SK-N-SH (cell line): ENCODE measurements at regions not wholly inside any gene's neighbourhood (a gene's known extent, or its start where the extent isn't known, plus 50 kb on each side); places are given as distances from the start of the nearest gene placed in this dataset.

Experiments used
- CTCF ChIA-PET: fragments of 300-600, 350-600 bp; formaldehyde crosslinking; extraction: SDS; loops from one replicate; lab custom pipeline; 2021; lab: Yijun Ruan, JAX
- POLR2A ChIA-PET: fragments of 350-600 bp; sonication (Branson Sonifier 250); formaldehyde crosslinking; extraction: SDS; loops from one replicate; lab custom pipeline; 2020; ENCODE audit warnings: antibody characterized with exemption, inconsistent platforms; lab: Yijun Ruan, JAX
- DNase-seq: peaks from one replicate; pipeline ENCODE4 v3.0.0; 2012
- H2AFZ ChIP-seq: fragments of 200-600 bp; sonication (generic); 2 replicates; pipeline ENCODE4 v1.8.1; 2016; ENCODE audit warnings: antibody characterized with exemption, mild to moderate bottlenecking, low read depth
- H3F3A ChIP-seq: fragments of 200-600 bp; sonication (generic); replicated peaks from 2 replicates; pipeline ENCODE3; 2016; ENCODE audit warnings: antibody characterized with exemption, mild to moderate bottlenecking; ENCODE audit not compliant: insufficient read depth
- H3K27ac ChIP-seq, 2 experiments: fragments of 200-500 bp in 1 of 2; fragments of 200-600 bp in 1 of 2; sonication (Bioruptor generic) in 1 of 2; sonication (generic), shearing (Covaris generic) in 1 of 2; 2 replicates each; pipeline versions ENCODE4 v1.5.1 to v1.6.1; 2014 to 2016; ENCODE audit warnings: low read depth in 2 of 2, inconsistent platforms in 1 of 2, low read length in 1 of 2, mild to moderate bottlenecking in 1 of 2, mixed read lengths in 1 of 2
- H3K27me3 ChIP-seq: fragments of 200-600 bp; sonication (generic), shearing (Covaris generic); 2 replicates; pipeline ENCODE4 v1.6.1; 2016; ENCODE audit warnings: mixed run types; ENCODE audit not compliant: insufficient read depth
- H3K36me3 ChIP-seq, 2 experiments: fragments of 200-500 bp in 1 of 2; fragments of 200-600 bp in 1 of 2; sonication (Bioruptor generic) in 1 of 2; sonication (generic) in 1 of 2; replicated peaks in 1 of 2; 2 replicates each; pipeline versions ENCODE3 to v1.5.1; 2014 to 2016; ENCODE audit warnings: low read length in 1 of 2, mild to moderate bottlenecking in 1 of 2; ENCODE audit not compliant: insufficient read depth in 2 of 2, control insufficient read depth in 1 of 2
- H3K4me1 ChIP-seq, 2 experiments: fragments of 200-500 bp in 1 of 2; fragments of 200-600 bp in 1 of 2; sonication (Bioruptor generic) in 1 of 2; sonication (generic), shearing (Covaris generic) in 1 of 2; 2 replicates each; pipeline versions ENCODE4 v1.5.1 to v1.6.1; 2014 to 2016; ENCODE audit warnings: low read depth in 1 of 2, low read length in 1 of 2, mixed run types in 1 of 2; ENCODE audit not compliant: insufficient read depth in 2 of 2, control insufficient read depth in 1 of 2
- H3K4me2 ChIP-seq: fragments of 200-600 bp; sonication (generic), shearing (Covaris generic); 2 replicates; pipeline ENCODE4 v1.6.1; 2017; ENCODE audit warnings: mixed run types
- H3K4me3 ChIP-seq, 2 experiments: fragments of 200-500 bp in 1 of 2; fragments of 200-600 bp in 1 of 2; sonication (Bioruptor generic) in 1 of 2; sonication (generic), shearing (Covaris generic) in 1 of 2; 2 replicates each; pipeline versions ENCODE4 v1.5.1 to v1.8.1; 2014 to 2016; ENCODE audit warnings: low read depth in 2 of 2, inconsistent platforms in 1 of 2, low read length in 1 of 2, mild to moderate bottlenecking in 1 of 2, mixed read lengths in 1 of 2, moderate library complexity in 1 of 2
- H3K79me2 ChIP-seq: fragments of 200-600 bp; sonication (generic); 2 replicates; pipeline ENCODE4 v1.8.1; 2017; ENCODE audit warnings: mild to moderate bottlenecking; ENCODE audit not compliant: insufficient read depth
- H3K9ac ChIP-seq: fragments of 200-600 bp; sonication (generic); 2 replicates; pipeline ENCODE4 v1.6.1; 2017; ENCODE audit warnings: mixed run types
- H3K9me2 ChIP-seq: fragments of 200-600 bp; sonication (generic); 2 replicates; pipeline ENCODE4 v1.6.1; 2017; ENCODE audit warnings: mixed run types
- H3K9me3 ChIP-seq: fragments of 200-600 bp; sonication (generic); 2 replicates; pipeline ENCODE4 v1.6.1; 2017; ENCODE audit warnings: mixed run types, mild to moderate bottlenecking, moderate library complexity
- H4K20me1 ChIP-seq: fragments of 200-600 bp; sonication (generic); 2 replicates; pipeline ENCODE4 v1.6.1; 2017; ENCODE audit warnings: mild to moderate bottlenecking, mixed run types; ENCODE audit not compliant: insufficient read depth
- FOSL2 ChIP-seq: IDR thresholded peaks from 2 replicates; pipeline ENCODE4 v1.4.0; 2012; ENCODE audit warnings: low read depth, mild to moderate bottlenecking, moderate library complexity, borderline replicate concordance
- FOXJ3 ChIP-seq: sonication (generic); formaldehyde crosslinking; IDR thresholded peaks from 2 replicates; pipeline ENCODE4 v1.5.1; 2020; ENCODE audit warnings: mild to moderate bottlenecking, missing genetic modification reagents
- GABPA ChIP-seq: IDR thresholded peaks from 2 replicates; pipeline ENCODE4 v1.4.0; 2012; ENCODE audit warnings: low read depth, mild to moderate bottlenecking
- NFIC ChIP-seq: IDR thresholded peaks from 2 replicates; pipeline ENCODE4 v1.4.0; 2012; ENCODE audit warnings: borderline replicate concordance
- NRF1 ChIP-seq: IDR thresholded peaks from 2 replicates; pipeline ENCODE4 v1.6.1; 2012; ENCODE audit warnings: low read depth, mild to moderate bottlenecking, low read length
- REST ChIP-seq: IDR thresholded peaks from 2 replicates; pipeline ENCODE4 v1.6.1; 2012; ENCODE audit warnings: mild to moderate bottlenecking, low read depth, low read length, moderate library complexity
- SIN3A ChIP-seq: IDR thresholded peaks from 2 replicates; pipeline ENCODE4 v1.6.1; 2012; ENCODE audit warnings: low read depth, mild to moderate bottlenecking, low read length, moderate library complexity, borderline replicate concordance
- WGBS: methylation state at CpG from one replicate; pipeline ENCODE4 v1.1.6; 2017; ENCODE audit warnings: low lambda C conversion rate; 5-methylcytosine and 5-hydroxymethylcytosine counted together

DNA sequence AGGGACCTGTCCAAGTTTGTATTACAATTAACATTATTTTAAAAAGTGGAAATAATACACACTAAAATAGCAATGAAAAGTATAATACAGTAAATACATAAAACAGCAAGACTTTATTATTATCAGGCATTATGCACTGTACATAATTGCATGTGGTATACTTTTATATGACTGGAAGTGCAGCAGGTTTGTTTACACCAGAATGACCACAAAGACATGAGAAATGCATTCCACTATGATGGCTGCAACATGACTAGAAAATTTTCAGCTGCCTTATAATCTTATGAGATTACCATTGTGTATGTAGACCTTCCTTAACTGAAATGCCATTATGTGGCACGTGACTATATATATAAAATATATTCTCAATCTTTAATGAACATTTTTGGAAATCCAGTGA, 1699.6 kb downstream of the KCNT2 start:
- CTCF ChIA-PET, result no interaction called here
- no peak overlapping the region for H3K27ac ChIP-seq
- no peak overlapping the region for H3K4me3 ChIP-seq
- no peak overlapping the region for H3K4me2 ChIP-seq
- no peaks in the 10 kb centered on the region; a peak in 1 of 4 replicates for H3K4me1 ChIP-seq
- H4K20me1 ChIP-seq, result no peaks in the 10 kb centered on the region
- no peak overlapping the region for H2AFZ ChIP-seq
- POLR2A ChIA-PET, result no interaction called here
- no peaks in the 10 kb centered on the region for H3K27me3 ChIP-seq
- WGBS, result 8% methylated on average over 1 of the region's 1 CpG
- TF ChIP-seq FOXJ3 (CRISPR knock-in tag) (no peak), NFIC (no peak), GABPA (no peak)
- TF ChIP-seq, all 33 proteins: peak for 0
- Histone ChIP-seq H3K79me2 (no peaks in the 10 kb centered on the region), H3F3A (no peaks in the 10 kb centered on the region), H3K9me2 (no peaks in the 10 kb centered on the region), H3K9ac (no peak overlapping the region), H3K36me3 (no peaks in the 10 kb centered on the region), H3K9me3 (no peaks in the 10 kb centered on the region; the same call in 1 of the 2 replicates)
- no peak for DNase-seq

DNA sequence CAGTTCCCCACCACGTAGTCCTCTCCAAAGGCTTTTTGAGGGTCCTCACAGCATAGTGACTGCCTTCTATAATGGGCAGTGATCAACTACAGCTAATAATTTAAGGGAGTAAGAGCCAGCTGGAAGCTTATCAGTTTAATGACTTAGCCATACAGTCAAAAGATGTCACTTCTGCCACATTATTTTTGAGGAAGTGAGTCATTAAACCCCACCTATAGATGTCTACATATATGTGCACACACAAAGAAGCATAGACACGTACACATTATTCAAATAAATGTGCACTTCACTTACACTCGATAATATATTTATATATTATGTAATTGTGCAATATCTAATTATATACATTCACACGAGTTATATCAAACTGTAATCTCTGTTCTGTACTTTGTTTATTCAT, 1704.7 kb downstream of the KCNT2 start:
- Histone ChIP-seq H3K79me2 (no peaks in the 10 kb centered on the region), H4K20me1 (no peaks in the 10 kb centered on the region), H3K27ac (no peak overlapping the region), H3K4me3 (no peak overlapping the region), H3K36me3 (no peaks in the 10 kb centered on the region), H3K4me2 (no peak overlapping the region), H3F3A (peaks cover 3% of the 10 kb centered on the region), H3K4me1 (no peaks in the 10 kb centered on the region), H2AFZ (no peak overlapping the region), H3K9ac (no peak overlapping the region), H3K9me2 (no peaks in the 10 kb centered on the region), H3K9me3 (no peaks in the 10 kb centered on the region; the same call in 1 of the 2 replicates), H3K27me3 (no peaks in the 10 kb centered on the region)
- DNase-seq, result no peak
- ChIA-PET CTCF (no interaction called here), POLR2A (no interaction called here)
- TF ChIP-seq NRF1 (no peak), SIN3A (no peak)
- 16% methylated on average over 4 of the region's 4 CpGs for WGBS

DNA sequence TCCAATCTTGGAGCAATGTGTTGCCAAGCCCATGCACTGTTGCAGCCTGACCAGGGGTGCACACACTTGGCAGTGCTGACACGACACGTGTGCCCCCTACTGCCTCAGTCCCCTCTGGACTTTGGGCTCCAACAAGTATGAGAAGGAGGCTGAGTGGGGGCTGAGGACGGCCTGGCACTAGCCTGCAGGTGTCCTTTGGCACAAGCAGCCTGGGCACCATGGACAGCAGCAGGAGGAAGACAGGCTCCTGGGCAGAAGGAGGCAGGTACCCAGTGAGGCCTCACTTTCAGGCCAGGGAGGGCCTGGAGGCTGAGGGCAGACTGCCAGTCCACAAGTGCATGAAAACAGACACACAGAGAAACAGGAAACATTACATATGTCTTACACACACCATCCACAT, 1702.9 kb upstream of the B3GALT2 start:
- Histone ChIP-seq H3K9ac (no peak overlapping the region), H3K79me2 (no peaks in the 10 kb centered on the region), H3K4me2 (no peak overlapping the region), H3K4me3 (no peak overlapping the region), H3K27ac (no peak overlapping the region), H3K9me2 (no peaks in the 10 kb centered on the region; the same call in 1 of the 2 replicates), H3K36me3 (no peaks in the 10 kb centered on the region), H3K4me1 (no peaks in the 10 kb centered on the region), H3K9me3 (no peaks in the 10 kb centered on the region), H3F3A (no peaks in the 10 kb centered on the region), H3K27me3 (no peaks in the 10 kb centered on the region), H4K20me1 (no peaks in the 10 kb centered on the region), H2AFZ (no peak overlapping the region)
- 0% methylated on average over 3 of the region's 3 CpGs for WGBS
- CTCF ChIA-PET, result no interaction called here
- TF ChIP-seq REST (peak; percentile 86), FOSL2 (no peak)
- POLR2A ChIA-PET, result no interaction called here
- DNase-seq, result no peak
